COLO668 (cell line): ENCODE measurements at regions not wholly inside any gene's neighbourhood (a gene's known extent, or its start where the extent isn't known, plus 50 kb on each side); places are given as distances from the start of the nearest gene placed in this dataset.

Source experiments
- DNase-seq: peaks from one replicate; lab custom pipeline; 2025; ENCODE audit not compliant: unreplicated experiment; lab: John Stamatoyannopoulos, UW

DNA sequence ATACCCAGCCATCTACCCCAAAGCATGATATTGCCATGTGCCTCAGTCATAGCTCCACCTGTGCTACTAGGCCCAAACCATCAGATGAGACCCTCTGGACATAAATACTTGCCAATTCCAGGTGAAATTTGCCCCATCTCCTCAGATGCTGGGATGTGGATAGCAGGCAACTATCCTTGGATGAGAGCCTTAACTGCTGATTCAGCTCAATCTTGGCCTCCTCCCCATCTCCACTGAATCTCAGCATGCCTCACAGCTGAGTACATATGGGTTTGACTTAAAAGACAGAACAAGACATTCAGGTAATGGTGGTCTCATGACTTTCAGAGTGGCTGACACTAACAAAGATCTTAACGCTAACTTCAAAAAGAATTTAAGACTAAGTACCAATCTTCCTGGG, 50.8 kb upstream of the KLHL13 start:
- DNase-seq: no peak

DNA sequence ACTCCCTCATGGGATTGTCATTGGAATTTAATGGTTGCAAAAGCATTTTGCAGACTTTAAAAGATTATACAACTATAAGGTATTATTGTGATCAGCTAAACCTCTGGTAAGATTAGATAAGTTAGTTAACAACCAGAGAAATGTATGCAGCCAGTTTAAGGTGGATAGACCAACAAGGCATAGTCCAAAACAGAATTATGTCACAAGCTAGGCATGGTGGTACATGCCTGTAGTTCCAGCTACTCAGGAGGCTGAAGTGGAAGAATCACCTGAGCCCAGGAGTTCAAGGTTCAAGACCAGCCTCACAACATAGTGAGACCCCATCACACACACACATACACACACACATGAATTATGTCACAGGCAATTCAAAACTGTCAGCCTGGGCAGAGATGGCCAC, 54.7 kb upstream of the KLHL13 start:
- no peak for DNase-seq

DNA sequence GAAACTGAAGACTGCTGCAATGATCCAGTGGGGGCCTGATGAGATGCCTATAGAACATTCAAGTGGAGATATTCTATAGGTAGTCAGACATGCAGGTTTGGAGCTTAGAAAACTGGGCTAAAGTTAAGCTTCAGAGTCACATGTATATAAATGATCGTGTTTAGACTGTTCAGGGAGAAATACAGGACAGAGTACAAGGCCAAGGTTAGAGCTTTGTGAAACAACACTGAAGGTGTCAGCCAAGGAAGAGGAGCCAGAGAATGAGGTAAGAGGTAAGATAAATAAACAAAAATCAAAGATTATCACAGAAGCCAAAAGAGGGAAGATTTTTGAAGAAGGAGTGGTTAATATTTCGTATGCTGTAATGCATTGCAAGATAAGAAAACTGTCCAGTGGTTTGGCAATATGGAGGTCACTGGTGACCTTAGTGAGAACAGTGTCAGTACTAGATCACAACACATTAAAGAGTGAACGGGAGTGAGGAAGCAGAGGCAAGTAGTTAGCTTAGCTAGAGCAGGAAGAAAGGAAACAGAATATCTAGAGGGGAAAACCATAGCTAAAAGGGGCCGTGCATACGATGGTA, 58.0 kb upstream of the KLHL13 start:
- DNase-seq: no peak

DNA sequence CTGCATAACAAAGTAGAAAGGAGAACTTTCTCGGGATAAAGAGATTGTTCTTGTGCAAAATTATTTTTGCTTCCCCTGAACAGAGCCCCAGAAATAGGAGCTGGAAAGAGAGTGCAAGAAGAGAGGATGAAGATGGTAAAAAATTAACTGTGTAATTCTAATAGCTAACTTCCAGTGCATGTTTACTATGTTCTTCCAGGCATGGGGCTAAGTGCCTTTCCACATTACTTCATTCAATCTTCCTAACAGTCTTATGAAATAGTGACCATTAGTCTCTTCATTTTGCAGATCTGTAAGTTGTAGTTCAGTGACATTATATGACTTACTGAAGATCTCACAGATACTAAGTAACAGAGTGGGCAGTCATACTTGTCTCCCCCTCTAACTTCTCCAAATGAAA, 61.1 kb upstream of the KLHL13 start:
- no peak for DNase-seq

DNA sequence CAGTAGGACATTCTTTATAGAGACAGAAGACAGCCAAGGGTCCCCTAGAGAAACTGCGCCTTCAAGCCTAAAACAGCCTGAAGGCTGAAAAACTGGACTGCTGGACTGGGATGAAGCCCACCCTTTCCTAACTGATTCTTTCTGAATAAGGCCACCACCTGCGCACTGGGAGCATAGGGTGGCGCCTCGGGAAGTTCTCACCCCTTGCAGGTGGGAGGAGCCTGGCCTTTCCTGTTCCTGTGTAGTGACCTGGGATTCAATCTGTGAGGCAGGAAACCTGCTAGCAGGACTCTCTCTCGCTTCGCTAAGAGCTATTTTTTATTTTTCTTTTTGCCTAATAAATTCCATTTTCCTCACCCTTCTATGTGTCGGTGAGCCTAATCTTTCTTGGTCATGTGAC, 61.8 kb upstream of the KLHL13 start:
- no peak for DNase-seq

DNA sequence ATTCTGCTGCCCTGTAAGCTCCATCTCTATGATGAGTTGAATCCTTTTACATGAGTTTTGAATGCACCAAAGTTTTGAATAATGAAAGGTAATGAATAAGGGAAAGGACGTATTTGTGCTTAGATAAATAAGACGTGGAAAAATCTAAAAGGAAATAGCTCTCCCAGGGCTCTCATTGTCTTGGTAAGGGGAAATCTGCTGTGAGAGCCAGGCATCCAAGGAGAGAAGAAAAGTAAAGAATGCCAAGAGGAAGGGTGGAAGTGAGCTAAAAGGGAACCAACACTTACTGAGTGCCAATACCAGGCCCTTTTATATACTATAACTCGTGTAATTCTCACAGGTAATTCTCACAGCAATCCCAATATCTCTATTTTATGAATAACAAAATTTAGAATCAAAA, 62.6 kb upstream of the KLHL13 start:
- DNase-seq: no peak

DNA sequence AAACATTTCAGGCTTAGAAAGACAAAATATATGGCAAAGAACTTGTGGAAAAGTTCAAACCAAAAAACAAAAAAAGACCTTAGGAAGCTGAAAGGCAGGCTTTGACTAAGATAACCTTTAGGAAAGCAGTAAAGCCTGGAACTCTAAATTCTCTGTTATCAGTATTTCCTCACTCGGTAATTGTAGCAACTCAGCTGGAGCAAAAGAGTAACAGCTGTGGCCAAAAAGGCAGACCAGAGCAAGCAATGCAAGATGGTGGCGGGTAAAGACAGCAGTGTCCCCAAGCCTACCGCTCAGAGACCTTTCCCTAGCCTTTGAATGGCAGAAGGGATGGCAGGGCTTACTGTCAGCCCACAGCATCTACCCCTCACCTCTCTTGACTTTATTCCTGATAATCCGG, 63.1 kb upstream of the KLHL13 start:
- no peak for DNase-seq

DNA sequence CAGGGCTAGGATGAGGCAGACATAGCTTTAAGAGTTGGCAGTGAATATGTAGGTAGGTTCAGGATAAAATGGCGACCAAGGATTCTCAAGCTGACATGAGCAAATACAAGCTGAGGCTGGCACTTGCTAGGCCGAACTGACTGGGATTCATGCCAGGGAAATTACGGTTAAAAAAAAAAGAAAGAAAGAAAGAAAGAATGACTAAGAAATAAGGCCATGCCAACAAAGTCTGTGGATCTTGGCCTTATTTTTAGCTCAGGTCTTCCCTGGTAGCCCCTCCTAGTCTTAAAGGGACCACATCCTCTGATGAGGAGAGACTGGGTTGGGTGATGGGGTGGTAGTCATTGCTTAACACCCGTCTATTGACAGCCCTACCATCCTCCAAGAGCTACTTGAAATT, 64.4 kb upstream of the KLHL13 start:
- no peak for DNase-seq

DNA sequence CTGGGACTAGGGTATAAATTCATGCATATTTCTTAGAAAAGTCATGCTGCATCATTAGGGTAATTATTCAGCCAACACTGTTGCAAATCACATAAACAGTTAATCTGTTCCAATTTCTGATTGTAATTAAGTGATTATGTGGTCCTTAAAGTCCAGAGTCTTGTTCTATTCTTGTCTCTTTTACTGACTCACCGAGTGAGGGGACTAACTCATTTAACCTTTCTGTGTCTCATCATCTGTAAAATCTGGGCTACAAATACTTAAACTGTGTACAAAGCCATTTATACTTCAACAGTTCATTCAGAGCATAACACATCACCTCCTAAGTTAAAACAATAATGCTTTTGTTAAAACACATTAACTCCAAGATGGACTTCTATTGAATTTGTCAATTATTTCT, 65.4 kb upstream of the KLHL13 start:
- no peak for DNase-seq

DNA sequence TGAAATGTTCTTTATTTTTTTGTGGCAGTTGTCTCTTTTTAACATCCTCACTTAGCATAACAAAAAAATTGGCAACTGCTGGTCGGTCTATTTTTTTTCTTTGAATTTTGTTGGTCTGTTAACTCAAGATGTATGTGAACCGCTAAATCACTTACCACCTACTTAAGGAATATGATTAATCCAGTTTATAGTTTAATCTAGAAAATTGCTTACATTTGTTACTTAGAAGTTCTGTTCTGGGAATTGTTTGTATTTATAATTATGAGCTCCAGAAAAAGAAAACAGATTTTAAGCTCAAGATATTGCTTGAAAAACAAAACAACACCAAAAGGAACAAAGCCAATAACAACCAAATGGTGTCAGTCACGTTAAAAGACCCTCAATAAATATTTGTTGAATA, 66.1 kb upstream of the KLHL13 start:
- DNase-seq: no peak

DNA sequence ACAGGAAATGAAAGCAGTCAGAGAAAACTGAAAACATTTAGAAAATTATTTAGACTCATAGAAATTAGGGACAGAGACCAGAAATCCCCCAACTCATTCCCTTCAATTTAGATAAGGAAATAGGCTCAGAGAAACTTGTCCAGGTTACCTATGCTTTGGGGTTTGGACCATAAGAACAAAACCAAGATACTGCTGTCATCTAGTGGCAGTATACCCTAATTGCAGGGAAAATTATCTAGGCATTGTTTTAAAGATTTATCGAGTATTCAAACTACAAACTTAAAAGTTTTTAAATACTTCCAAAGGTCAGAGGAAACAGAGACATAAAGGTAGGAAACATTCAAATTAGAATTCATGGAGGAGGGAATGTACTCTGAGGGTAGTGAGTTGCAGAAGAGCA, 67.0 kb upstream of the KLHL13 start:
- no peak for DNase-seq

DNA sequence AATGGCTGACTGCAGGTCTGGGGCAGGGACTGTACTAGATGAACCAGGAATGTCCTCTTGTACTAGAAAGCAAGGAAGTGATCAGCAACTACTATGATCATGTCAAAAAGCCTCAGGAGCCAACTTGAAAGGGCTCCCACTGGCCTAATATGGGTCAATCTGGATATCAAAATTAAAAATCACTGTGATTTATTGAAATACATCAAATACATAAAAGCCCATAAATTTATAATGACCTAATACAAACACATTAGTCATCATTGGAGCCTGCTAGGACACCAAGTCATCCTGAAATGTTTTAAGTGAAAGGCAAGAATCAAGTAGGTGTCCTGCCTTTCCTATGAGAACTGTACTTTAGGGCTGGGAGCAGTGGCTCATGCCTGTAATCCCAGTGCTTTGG, 70.5 kb upstream of the KLHL13 start:
- DNase-seq: no peak

DNA sequence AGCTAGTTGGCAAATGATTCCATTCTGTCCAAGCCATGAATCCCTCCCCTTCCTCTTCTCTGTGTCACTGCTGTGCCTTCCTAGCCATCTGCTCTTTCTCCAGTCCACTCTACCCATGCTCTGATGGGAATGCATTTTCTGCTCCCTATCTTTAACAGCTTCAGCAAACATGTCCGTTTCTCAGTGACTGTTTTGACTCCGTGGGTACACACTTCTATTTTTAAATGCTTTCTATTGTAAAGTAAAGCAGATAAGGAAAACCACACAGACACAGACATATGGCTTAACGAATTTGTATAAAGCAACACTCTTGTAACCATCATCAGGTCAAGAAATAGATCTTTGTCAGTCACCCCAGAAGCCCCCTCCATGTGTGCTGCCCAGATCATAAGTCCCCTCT, 72.4 kb upstream of the KLHL13 start:
- DNase-seq: no peak

DNA sequence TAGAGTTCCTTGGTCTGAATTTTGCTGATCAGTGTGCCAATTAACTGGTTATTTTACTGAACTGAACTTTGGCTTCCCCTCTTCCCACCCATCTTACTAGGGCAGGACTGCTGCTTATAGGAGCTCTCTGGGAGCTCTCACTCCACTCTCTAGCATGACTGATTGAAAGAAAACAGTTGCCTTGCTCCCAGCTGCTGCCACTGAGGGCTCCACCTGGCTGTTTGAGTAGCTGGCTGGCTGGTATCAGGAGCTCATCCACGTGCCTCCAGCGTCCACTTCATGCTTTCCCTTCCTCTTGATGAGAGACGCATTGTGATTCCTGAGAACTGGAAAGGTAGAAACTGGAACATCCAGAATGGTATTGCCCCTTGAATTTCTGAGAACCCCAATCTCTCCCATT, 73.0 kb upstream of the KLHL13 start:
- peak; percentile 22 for DNase-seq

DNA sequence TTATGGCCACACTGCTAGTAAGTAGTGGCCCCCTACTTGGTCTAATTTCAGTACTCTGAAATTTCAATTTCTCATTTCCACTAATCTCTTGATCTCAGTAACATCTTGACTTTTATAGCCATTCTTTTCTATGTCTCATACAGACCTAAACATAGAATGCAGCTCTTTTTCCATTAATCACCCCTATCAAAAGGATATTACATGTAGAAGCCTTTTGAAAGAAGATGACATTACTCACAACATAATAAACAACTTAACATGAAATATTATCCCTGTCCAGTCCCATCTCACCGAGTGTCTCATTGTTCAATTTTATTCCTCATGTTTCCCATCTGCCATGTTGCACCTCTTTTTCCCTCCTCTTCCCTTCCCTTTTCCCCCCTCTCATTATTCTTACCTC, 81.1 kb upstream of the KLHL13 start:
- no peak for DNase-seq

DNA sequence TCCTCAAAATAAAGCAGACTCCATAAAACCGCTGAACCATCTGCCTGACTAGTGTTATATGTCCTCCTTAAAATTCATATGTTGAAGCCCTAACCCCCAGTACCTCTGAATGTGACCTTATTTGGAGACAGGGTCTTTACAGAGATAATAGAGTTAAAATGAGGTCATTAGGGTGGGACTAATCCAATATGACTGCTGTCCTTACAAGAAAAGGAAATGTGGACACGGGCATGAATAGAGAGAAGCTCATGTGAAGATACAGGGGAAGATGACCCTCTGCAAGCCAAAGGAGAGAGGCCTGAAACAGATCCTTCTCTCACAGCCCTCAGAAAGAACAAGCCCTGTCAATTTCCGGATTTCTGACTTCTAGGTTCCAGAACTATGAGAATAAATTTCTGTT, 82.0 kb upstream of the KLHL13 start:
- no peak for DNase-seq

DNA sequence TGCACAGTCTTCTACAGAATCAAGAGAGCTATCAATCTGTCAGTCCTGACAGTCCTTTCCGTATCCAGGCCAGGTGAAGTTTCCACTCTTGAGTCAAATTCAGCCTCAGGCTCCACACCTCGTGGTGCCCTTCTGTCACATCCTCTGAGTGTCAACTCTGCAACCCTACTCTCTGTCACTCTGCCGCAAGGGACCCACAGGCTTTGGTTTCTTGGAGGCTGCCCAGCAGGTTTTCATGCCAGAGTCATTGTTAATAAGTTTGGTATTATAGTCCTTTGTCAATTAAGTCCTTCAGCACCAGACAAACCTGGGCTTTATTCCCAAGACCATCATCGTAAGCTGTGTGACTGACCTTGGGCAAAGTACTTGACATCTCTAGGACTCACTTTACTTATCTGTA, 83.4 kb upstream of the KLHL13 start:
- no peak for DNase-seq

DNA sequence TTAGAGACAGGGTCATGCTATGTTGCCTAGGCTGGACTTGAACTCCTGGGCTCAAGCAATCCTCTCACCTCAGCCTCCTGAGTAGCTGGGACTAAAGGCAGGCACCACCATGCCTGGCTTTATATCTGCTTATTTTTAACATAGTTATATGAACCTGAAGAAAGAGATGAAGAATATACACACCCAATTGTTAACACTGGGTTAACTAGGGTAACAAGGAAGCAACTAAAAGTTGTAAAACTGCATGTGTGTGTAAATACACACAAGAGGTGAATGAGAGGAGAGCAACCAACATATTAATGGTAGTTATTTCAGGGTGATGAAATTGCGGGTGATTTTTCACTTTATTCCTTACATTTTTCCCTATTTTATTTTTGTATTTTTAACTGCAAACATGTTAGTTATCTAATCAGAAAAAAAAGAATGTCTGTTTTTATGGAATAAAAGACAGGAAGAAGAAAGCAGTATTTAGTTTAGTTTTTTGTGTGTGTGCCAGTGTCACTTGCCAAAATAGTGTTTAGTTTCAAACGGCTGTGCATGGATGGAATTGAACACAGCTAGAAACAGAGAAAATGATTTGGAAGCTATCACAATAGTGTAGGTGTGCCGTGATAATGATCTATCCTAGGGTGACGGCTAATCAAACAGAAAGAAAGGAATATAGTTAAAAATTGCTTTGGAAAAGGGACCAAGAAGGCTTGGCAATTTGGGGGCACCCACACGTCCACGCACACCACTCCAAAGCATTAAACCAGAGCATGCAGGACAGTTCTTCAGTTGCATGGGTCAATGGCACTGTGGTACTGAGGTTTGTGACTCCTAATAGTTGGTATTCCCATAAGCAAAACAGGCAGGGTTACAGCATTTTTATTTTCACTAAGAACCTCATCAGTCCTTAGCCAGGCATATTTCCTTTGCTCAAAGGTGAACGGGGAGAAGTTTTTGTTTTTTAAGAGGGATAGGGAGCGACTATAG, 89.1 kb upstream of the KLHL13 start:
- DNase-seq: no peak

DNA sequence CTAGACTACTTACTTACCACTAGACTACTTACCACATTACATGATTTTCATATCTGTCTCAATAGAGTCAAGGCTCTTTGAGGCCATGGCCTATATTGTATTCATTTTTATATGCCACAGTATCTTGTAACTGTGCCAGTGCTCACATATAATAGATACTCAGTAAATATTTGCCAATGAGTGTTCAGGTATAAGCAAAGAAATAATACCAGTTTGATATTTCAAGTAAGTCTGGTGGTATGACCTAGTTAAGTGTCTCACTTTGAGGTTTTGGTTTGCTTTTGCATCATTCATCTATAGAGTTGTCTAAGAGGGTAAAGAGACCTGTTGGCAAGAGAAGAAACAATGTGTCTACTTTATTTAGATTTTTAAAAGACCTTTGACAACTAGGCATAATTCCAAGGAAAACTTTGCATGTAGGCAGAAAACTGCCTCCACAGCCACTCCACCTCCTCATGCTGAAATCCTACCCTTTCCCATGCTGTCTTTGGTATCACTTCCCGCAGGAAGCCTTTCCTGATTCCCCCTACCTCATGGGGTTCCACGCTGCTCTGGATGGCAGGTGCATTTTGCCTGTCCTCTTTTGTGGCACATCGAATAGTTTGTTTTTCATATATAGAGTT, 91.3 kb upstream of the KLHL13 start:
- DNase-seq: peak; percentile 32

DNA sequence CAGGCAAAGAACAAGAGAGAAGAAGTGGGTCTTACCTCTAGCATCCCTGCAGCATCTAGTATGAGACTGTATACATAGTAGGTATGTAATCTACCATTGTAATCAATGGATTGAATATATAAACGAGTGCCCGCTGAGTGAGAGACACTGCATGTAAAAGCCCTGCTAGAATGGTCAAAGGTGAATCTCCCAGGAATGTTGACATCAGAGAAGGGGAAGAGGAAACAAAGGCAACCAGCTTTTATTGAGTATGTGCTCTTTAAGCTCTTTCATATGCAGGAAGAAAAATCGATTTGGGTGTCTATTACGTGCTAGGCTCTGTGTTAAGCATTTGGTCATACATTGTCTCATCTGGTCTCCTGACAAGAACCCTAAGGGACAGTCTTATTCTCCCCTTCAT, 91.9 kb upstream of the KLHL13 start:
- peak; percentile 31 for DNase-seq

DNA sequence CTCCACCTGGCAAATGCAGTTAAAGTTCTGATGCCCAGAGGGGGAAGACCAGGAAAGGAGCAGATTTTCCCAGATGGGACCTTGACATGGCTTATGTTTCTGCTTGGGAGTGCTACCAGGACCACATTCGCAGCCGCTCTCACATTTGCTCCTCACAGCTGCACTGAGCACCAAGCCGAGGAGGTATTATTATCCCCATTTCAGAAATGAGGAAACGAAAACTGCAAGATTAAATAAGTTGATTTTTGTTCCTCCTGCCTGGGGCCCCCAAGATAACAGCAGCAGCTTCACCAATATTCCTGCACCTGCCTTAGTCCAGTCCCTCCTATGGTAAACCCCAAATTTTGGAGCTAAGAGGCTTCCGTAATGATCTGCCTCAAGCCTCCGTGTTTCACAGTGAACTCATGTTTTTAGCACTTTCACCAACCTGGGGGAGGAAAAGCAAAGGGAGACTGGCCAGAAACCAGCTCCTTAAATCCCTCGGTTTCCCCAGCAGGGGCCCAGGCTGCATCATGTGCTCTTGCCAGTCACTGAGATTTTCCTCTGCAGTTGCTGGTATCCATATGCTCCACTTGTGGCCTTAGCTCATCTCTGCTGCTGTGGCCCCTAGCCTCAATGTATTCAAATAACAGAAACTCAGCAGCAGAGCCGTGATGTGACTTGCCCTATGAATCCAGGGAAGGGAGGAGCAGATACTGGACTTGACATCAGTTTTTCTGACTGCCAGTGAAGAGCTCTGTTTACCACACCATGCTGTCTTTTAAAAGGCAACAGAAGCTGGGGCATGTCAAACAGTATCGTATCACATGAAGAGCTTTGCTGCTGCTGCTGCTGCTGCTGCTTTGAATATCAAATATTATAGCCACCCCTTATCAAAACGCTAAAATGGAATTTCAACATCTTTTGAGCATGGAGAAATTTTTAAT, 95.5 kb upstream of the KLHL13 start:
- DNase-seq: no peak
